Endodermal cell (in vitro differentiated cells): ENCODE measurements at regions not wholly inside any gene's neighbourhood (a gene's known extent, or its start where the extent isn't known, plus 50 kb on each side); places are given as distances from the start of the nearest gene placed in this dataset.

Source experiments
- DNase-seq: peaks from one replicate; pipeline ENCODE4 v3.0.0-alpha.2; 2017
- H3K27ac ChIP-seq: 2 replicates; pipeline ENCODE4 v1.5.1; 2013; ENCODE audit warnings: mild to moderate bottlenecking, low read depth, low read length, moderate library complexity
- H3K27me3 ChIP-seq: 2 replicates; pipeline ENCODE4 v1.6.1; 2013; ENCODE audit warnings: mild to moderate bottlenecking, low read length, moderate library complexity; ENCODE audit not compliant: insufficient read depth, control insufficient read depth, poor library complexity, severe bottlenecking
- H3K36me3 ChIP-seq: 2 replicates; pipeline ENCODE4 v1.7.0; 2013; ENCODE audit warnings: mild to moderate bottlenecking, low read length, moderate library complexity; ENCODE audit not compliant: control insufficient read depth, insufficient read depth
- H3K4me1 ChIP-seq: one replicate; pipeline ENCODE4 v1.7.0; 2013; ENCODE audit warnings: low read length; ENCODE audit not compliant: control insufficient read depth, insufficient read depth
- H3K4me3 ChIP-seq: 2 replicates; pipeline ENCODE4 v1.5.1; 2013; ENCODE audit warnings: mild to moderate bottlenecking, low read length, moderate library complexity
- H3K9ac ChIP-seq: 2 replicates; pipeline ENCODE4 v1.6.1; 2013; ENCODE audit warnings: mild to moderate bottlenecking, low read length, moderate library complexity; ENCODE audit not compliant: poor library complexity, severe bottlenecking; ENCODE audit errors: extremely low read depth
- H3K9me3 ChIP-seq: 2 replicates; pipeline ENCODE4 v1.6.1; 2013; ENCODE audit warnings: mild to moderate bottlenecking, low read length, moderate library complexity; ENCODE audit not compliant: control insufficient read depth
- H3K27ac Mint-ChIP-seq: 2 replicates; pipeline ENCODE4 v1.8.0; 2020; ENCODE audit warnings: mixed read lengths
- H3K27me3 Mint-ChIP-seq: 2 replicates; pipeline ENCODE4 v1.8.0; 2021; ENCODE audit warnings: mild to moderate bottlenecking, mixed read lengths; ENCODE audit not compliant: insufficient read depth
- H3K36me3 Mint-ChIP-seq: 2 replicates; pipeline ENCODE4 v1.8.0; 2020; ENCODE audit warnings: low read depth, mixed read lengths
- H3K4me1 Mint-ChIP-seq: 2 replicates; pipeline ENCODE4 v1.8.0; 2020; ENCODE audit warnings: mixed read lengths
- H3K4me3 Mint-ChIP-seq: 2 replicates; pipeline ENCODE4 v1.8.0; 2020; ENCODE audit warnings: mild to moderate bottlenecking, moderate library complexity, mixed read lengths
- H3K9me3 Mint-ChIP-seq: 2 replicates; pipeline ENCODE4 v1.8.0; 2020; ENCODE audit warnings: mild to moderate bottlenecking, mixed read lengths
- CTCF ChIP-seq: fragments of 200-600 bp; sonication (generic); conservative IDR thresholded peaks from 2 replicates; pipeline ENCODE4 v1.5.0; 2021; ENCODE audit warnings: antibody characterized with exemption, mild to moderate bottlenecking
- WGBS, 2 experiments: methylation state at CpG; one replicate each; pipeline versions ENCODE4 v1.1.5 to v1.1.7; 2013; ENCODE audit warnings: missing lambda C conversion rate in 2 of 2, mixed read lengths in 1 of 2; ENCODE audit not compliant: insufficient coverage in 1 of 2, insufficient read length in 1 of 2; 5-methylcytosine and 5-hydroxymethylcytosine counted together

- Mint-ChIP-seq H3K36me3 (no peaks in the 10 kb centered on the region), H3K9me3 (peaks cover 43% of the 10 kb centered on the region), H3K4me1 (no peaks in the 10 kb centered on the region), H3K27me3 (peaks cover 3% of the 10 kb centered on the region), H3K27ac (no peak overlapping the region), H3K4me3 (no peak overlapping the region)
- DNase-seq, result no peak
- WGBS, 2 experiments, result 88 to 94% methylated on average over 4 to 7 of the region's 7 CpGs
- H3K9me3 ChIP-seq, result peaks cover 14% of the 10 kb centered on the region
- no peak overlapping the region for H3K4me3 ChIP-seq
- H3K4me1 ChIP-seq, result no peaks in the 10 kb centered on the region
- no peak for TF ChIP-seq CTCF
- no peaks in the 10 kb centered on the region for H3K27me3 ChIP-seq
- H3K27ac ChIP-seq, result no peak overlapping the region
- H3K9ac ChIP-seq, result no peak overlapping the region
- no peaks in the 10 kb centered on the region for H3K36me3 ChIP-seq
Observed at GRCh38 chr10:130764651-130765050, 546.9 kb downstream of the TCERG1L start.

- no peak for DNase-seq
- no peaks in the 10 kb centered on the region for H3K36me3 ChIP-seq
- 88 to 94% methylated on average over 3 to 4 of the region's 4 CpGs for WGBS, 2 experiments
- H3K4me3 Mint-ChIP-seq, result no peak overlapping the region
- H3K36me3 Mint-ChIP-seq, result no peaks in the 10 kb centered on the region
- no peak overlapping the region for H3K27ac ChIP-seq
- no peak overlapping the region for H3K9ac ChIP-seq
- H3K4me1 Mint-ChIP-seq, result no peaks in the 10 kb centered on the region
- H3K27ac Mint-ChIP-seq, result no peak overlapping the region
- H3K9me3 Mint-ChIP-seq, result peaks cover 50% of the 10 kb centered on the region
- no peak for TF ChIP-seq CTCF
- peaks cover 3% of the 10 kb centered on the region for H3K27me3 Mint-ChIP-seq
- no peaks in the 10 kb centered on the region for H3K4me1 ChIP-seq
- H3K9me3 ChIP-seq, result peaks cover 14% of the 10 kb centered on the region
- no peak overlapping the region for H3K4me3 ChIP-seq
- no peaks in the 10 kb centered on the region for H3K27me3 ChIP-seq
Observed at GRCh38 chr10:130766071-130766470, 545.5 kb downstream of the TCERG1L start.

GRCh38 chr10:130767116-130767730 lies 544.3 kb downstream of the TCERG1L start:
- H3K36me3 ChIP-seq, result no peaks in the 10 kb centered on the region
- no peaks in the 10 kb centered on the region for H3K4me1 Mint-ChIP-seq
- H3K4me3 Mint-ChIP-seq, result no peak overlapping the region
- no peak overlapping the region for H3K27ac ChIP-seq
- H3K27me3 ChIP-seq, result no peaks in the 10 kb centered on the region
- TF ChIP-seq CTCF, result no peak
- H3K9me3 ChIP-seq, result peaks cover 14% of the 10 kb centered on the region
- H3K4me1 ChIP-seq, result no peaks in the 10 kb centered on the region
- no peak overlapping the region for H3K27ac Mint-ChIP-seq
- H3K9ac ChIP-seq, result no peak overlapping the region
- no peak overlapping the region for H3K4me3 ChIP-seq
- H3K9me3 Mint-ChIP-seq, result peaks cover 50% of the 10 kb centered on the region
- H3K27me3 Mint-ChIP-seq, result peaks cover 3% of the 10 kb centered on the region
- DNase-seq, result no peak
- 88 to 91% methylated on average over 5 to 14 of the region's 14 CpGs for WGBS, 2 experiments
- H3K36me3 Mint-ChIP-seq, result no peaks in the 10 kb centered on the region
